CD4-positive, alpha-beta memory T cell (primary cell): ENCODE measurements at regions not wholly inside any gene's neighbourhood (a gene's known extent, or its start where the extent isn't known, plus 50 kb on each side); places are given as distances from the start of the nearest gene placed in this dataset.

Experiments used
- CTCF ChIA-PET: fragments of 350-600 bp; sonication (Branson Sonifier 250); formaldehyde crosslinking; loops from one replicate; lab custom pipeline; 2021; ENCODE audit warnings: inconsistent platforms; ENCODE audit not compliant: partially characterized antibody; lab: Charles Lee
- POLR2A ChIA-PET: fragments of 350-600 bp; sonication (Branson Sonifier 250); formaldehyde crosslinking; loops from one replicate; lab custom pipeline; 2021; ENCODE audit not compliant: partially characterized antibody; lab: Charles Lee
- DNase-seq, 5 donors: peaks; one replicate each; pipeline versions ENCODE4 v3.0.0 to v3.0.0-alpha.2; 2020 to 2022; ENCODE audit warnings: mixed read lengths in 1 of 5
- H3K27ac ChIP-seq: one replicate; pipeline ENCODE4 v1.7.0; 2013; ENCODE audit warnings: low read depth, low read length
- H3K27me3 ChIP-seq: 2 replicates; pipeline ENCODE4 v1.7.0; 2013; ENCODE audit warnings: mild to moderate bottlenecking, low read length, moderate library complexity; ENCODE audit not compliant: insufficient read depth
- H3K36me3 ChIP-seq: 2 replicates; pipeline ENCODE4 v1.7.0; 2013; ENCODE audit warnings: mild to moderate bottlenecking, low read length, moderate library complexity; ENCODE audit not compliant: insufficient read depth
- H3K4me1 ChIP-seq: 2 replicates; pipeline ENCODE4 v1.7.0; 2013; ENCODE audit warnings: mild to moderate bottlenecking, low read length, moderate library complexity; ENCODE audit not compliant: insufficient read depth
- H3K4me3 ChIP-seq, 2 donors: one replicate each; pipeline ENCODE4 v1.7.0; 2013; ENCODE audit warnings: low read length in 2 of 2, mild to moderate bottlenecking in 1 of 2
- H3K9me3 ChIP-seq, 2 donors: one replicate each; pipeline ENCODE4 v1.7.0; 2013; ENCODE audit warnings: low read length in 2 of 2, control low read depth in 1 of 2; ENCODE audit not compliant: control insufficient read depth in 1 of 2
- H3K27ac Mint-ChIP-seq, 7 donors: one replicate each; pipeline ENCODE4 v1.8.0; 2020 to 2021; ENCODE audit warnings: mixed read lengths in 7 of 7, mild to moderate bottlenecking in 6 of 7, inconsistent platforms in 3 of 7, moderate library complexity in 3 of 7
- H3K27me3 Mint-ChIP-seq, 2 donors: one replicate each; pipeline ENCODE4 v1.8.0; 2020 to 2021; ENCODE audit warnings: mixed read lengths in 2 of 2
- H3K36me3 Mint-ChIP-seq, 2 donors: one replicate each; pipeline ENCODE4 v1.8.0; 2020 to 2021; ENCODE audit warnings: mixed read lengths in 2 of 2, inconsistent platforms in 1 of 2, mild to moderate bottlenecking in 1 of 2
- H3K4me1 Mint-ChIP-seq, 4 donors: one replicate each; pipeline ENCODE4 v1.8.0; 2020 to 2021; ENCODE audit warnings: mixed read lengths in 4 of 4, mild to moderate bottlenecking in 1 of 4
- H3K4me3 Mint-ChIP-seq, 8 donors: one replicate each; pipeline ENCODE4 v1.8.0; 2020 to 2021; ENCODE audit warnings: mixed read lengths in 8 of 8, mild to moderate bottlenecking in 7 of 8, moderate library complexity in 6 of 8, inconsistent platforms in 3 of 8
- H3K9me3 Mint-ChIP-seq, 8 donors: one replicate each; pipeline ENCODE4 v1.8.0; 2020 to 2021; ENCODE audit warnings: mixed read lengths in 8 of 8, mild to moderate bottlenecking in 5 of 8, inconsistent platforms in 3 of 8, moderate library complexity in 1 of 8
- intact Hi-C: fragments of 100-400 bp; cut with micrococcal nuclease; formaldehyde crosslinking; loops from one replicate; pipeline ENCODE4 v1.15.1; 2023

GRCh38 chr5:26791021-26791420 is 247.4 kb downstream of the CDH9 start:
- H3K27ac Mint-ChIP-seq = no peak overlapping the region
- H3K9me3 Mint-ChIP-seq = peaks cover 0 to 10% (median 7%) of the 10 kb centered on the region in 8 donors
- no peaks in the 10 kb centered on the region for H3K27me3 Mint-ChIP-seq
- no peak overlapping the region for H3K4me3 ChIP-seq
- no peak overlapping the region for H3K4me3 Mint-ChIP-seq
- ChIA-PET POLR2A (no interaction called here), CTCF (no interaction called here)
- DNase-seq = no peak
- no peak overlapping the region for H3K27ac ChIP-seq
- no peaks in the 10 kb centered on the region for H3K4me1 ChIP-seq
- no peaks in the 10 kb centered on the region for H3K36me3 Mint-ChIP-seq
- H3K4me1 Mint-ChIP-seq = no peaks in the 10 kb centered on the region
- H3K27me3 ChIP-seq = no peaks in the 10 kb centered on the region
- no peaks in the 10 kb centered on the region for H3K9me3 ChIP-seq
- H3K36me3 ChIP-seq = no peaks in the 10 kb centered on the region
- intact Hi-C loops = no loop called here

- H3K27ac Mint-ChIP-seq = no peak overlapping the region
- H3K27me3 ChIP-seq = no peaks in the 10 kb centered on the region
- H3K4me1 Mint-ChIP-seq = no peaks in the 10 kb centered on the region
- H3K4me3 Mint-ChIP-seq = no peak overlapping the region
- no peak overlapping the region for H3K4me3 ChIP-seq
- peaks cover 0 to 4% of the 10 kb centered on the region in 2 donors for H3K36me3 Mint-ChIP-seq
- POLR2A ChIA-PET = no interaction called here
- CTCF ChIA-PET = no interaction called here
- H3K9me3 ChIP-seq = no peaks in the 10 kb centered on the region
- H3K27ac ChIP-seq = no peak overlapping the region
- no peaks in the 10 kb centered on the region for H3K36me3 ChIP-seq
- H3K4me1 ChIP-seq = no peaks in the 10 kb centered on the region
- intact Hi-C loops = no loop called here
- no peaks in the 10 kb centered on the region for H3K27me3 Mint-ChIP-seq
- no peak for DNase-seq
- peaks cover 0 to 19% (median 6%) of the 10 kb centered on the region in 8 donors for H3K9me3 Mint-ChIP-seq
Measured at GRCh38 chr5:26763215-26763614, 275.2 kb downstream of the CDH9 start.

GRCh38 chr5:26761446-26761845 is 276.9 kb downstream of the CDH9 start:
- H3K27ac ChIP-seq = no peak overlapping the region
- POLR2A ChIA-PET = no interaction called here
- Mint-ChIP-seq H3K27ac (no peak overlapping the region), H3K36me3 (no peaks in the 10 kb centered on the region), H3K9me3 (peaks cover 0 to 11% (median 5%) of the 10 kb centered on the region in 8 donors), H3K4me1 (no peaks in the 10 kb centered on the region), H3K4me3 (no peak overlapping the region), H3K27me3 (no peaks in the 10 kb centered on the region)
- H3K36me3 ChIP-seq = no peaks in the 10 kb centered on the region
- H3K4me3 ChIP-seq = no peak overlapping the region
- CTCF ChIA-PET = no interaction called here
- intact Hi-C loops = no loop called here
- H3K9me3 ChIP-seq = no peaks in the 10 kb centered on the region
- H3K27me3 ChIP-seq = no peaks in the 10 kb centered on the region
- no peak for DNase-seq
- no peaks in the 10 kb centered on the region for H3K4me1 ChIP-seq

- no peak for DNase-seq
- Histone ChIP-seq H3K36me3 (no peaks in the 10 kb centered on the region), H3K27ac (no peak overlapping the region), H3K4me1 (no peaks in the 10 kb centered on the region), H3K4me3 (no peak overlapping the region), H3K27me3 (no peaks in the 10 kb centered on the region), H3K9me3 (no peaks in the 10 kb centered on the region)
- POLR2A ChIA-PET = no interaction called here
- intact Hi-C loops = no loop called here
- Mint-ChIP-seq H3K4me1 (no peaks in the 10 kb centered on the region), H3K27ac (no peak overlapping the region), H3K4me3 (no peak overlapping the region), H3K27me3 (no peaks in the 10 kb centered on the region), H3K36me3 (no peaks in the 10 kb centered on the region), H3K9me3 (peaks cover 0 to 8% (median 4%) of the 10 kb centered on the region in 8 donors)
- CTCF ChIA-PET = no interaction called here
Measured at GRCh38 chr5:26761045-26761444, 277.3 kb downstream of the CDH9 start.

GRCh38 chr5:26757941-26758340 is 280.4 kb downstream of the CDH9 start:
- no peak for DNase-seq
- CTCF ChIA-PET = no interaction called here
- POLR2A ChIA-PET = no interaction called here
- no peaks in the 10 kb centered on the region for H3K27me3 ChIP-seq
- H3K27ac ChIP-seq = no peak overlapping the region
- no peak overlapping the region for H3K27ac Mint-ChIP-seq
- no peaks in the 10 kb centered on the region for H3K4me1 Mint-ChIP-seq
- peaks cover 3 to 19% (median 9%) of the 10 kb centered on the region in 8 donors for H3K9me3 Mint-ChIP-seq
- no peaks in the 10 kb centered on the region for H3K36me3 Mint-ChIP-seq
- no peaks in the 10 kb centered on the region for H3K4me1 ChIP-seq
- H3K27me3 Mint-ChIP-seq = no peaks in the 10 kb centered on the region
- H3K9me3 ChIP-seq = no peaks in the 10 kb centered on the region
- H3K36me3 ChIP-seq = no peaks in the 10 kb centered on the region
- H3K4me3 ChIP-seq = no peak overlapping the region
- intact Hi-C loops = no loop called here
- no peak overlapping the region for H3K4me3 Mint-ChIP-seq

GRCh38 chr5:26749829-26750228 is 288.6 kb downstream of the CDH9 start:
- Mint-ChIP-seq H3K4me3 (no peak overlapping the region), H3K27ac (no peak overlapping the region), H3K27me3 (no peaks in the 10 kb centered on the region), H3K9me3 (peaks cover 0 to 16% (median 8%) of the 10 kb centered on the region in 8 donors), H3K36me3 (no peaks in the 10 kb centered on the region), H3K4me1 (no peaks in the 10 kb centered on the region)
- no peaks in the 10 kb centered on the region for H3K27me3 ChIP-seq
- H3K9me3 ChIP-seq = no peaks in the 10 kb centered on the region
- ChIA-PET POLR2A (no interaction called here), CTCF (no interaction called here)
- DNase-seq = no peak
- no peak overlapping the region for H3K4me3 ChIP-seq
- no peak overlapping the region for H3K27ac ChIP-seq
- no peaks in the 10 kb centered on the region for H3K4me1 ChIP-seq
- no peaks in the 10 kb centered on the region for H3K36me3 ChIP-seq
- intact Hi-C loops = no loop called here

- H3K4me1 Mint-ChIP-seq = no peaks in the 10 kb centered on the region
Measured at GRCh38 chr5:26740182-26740581, 298.2 kb downstream of the CDH9 start.

More at GRCh38 chr5:26740182-26740581, 298.2 kb downstream of the CDH9 start:
- no peak overlapping the region for H3K4me3 ChIP-seq
- intact Hi-C loops = no loop called here
- no peaks in the 10 kb centered on the region for H3K4me1 ChIP-seq
- Mint-ChIP-seq H3K36me3 (no peaks in the 10 kb centered on the region), H3K27ac (no peak overlapping the region), H3K4me3 (no peak overlapping the region), H3K27me3 (no peaks in the 10 kb centered on the region), H3K9me3 (peaks cover 0 to 10% (median 2%) of the 10 kb centered on the region in 8 donors)
- CTCF ChIA-PET = no interaction called here
- H3K9me3 ChIP-seq = peaks cover 0 to 4% of the 10 kb centered on the region in 2 donors
- POLR2A ChIA-PET = no interaction called here
- no peaks in the 10 kb centered on the region for H3K36me3 ChIP-seq
- no peak for DNase-seq
- H3K27ac ChIP-seq = no peak overlapping the region
- H3K27me3 ChIP-seq = no peaks in the 10 kb centered on the region
